ENCODE measurements at regions not wholly inside any gene's neighbourhood (a gene's known extent, or its start where the extent isn't known, plus 50 kb on each side); places are given as distances from the start of the nearest gene placed in this dataset.

GRCh38 chr10:29069941-29070340 lies 218.9 kb upstream of the LYZL1 start:
- TF ChIP-seq EZH2 (IDR thresholded peaks at IDR 0.05; ENCODE audit: low read length) (no peak), CTCF (optimal IDR thresholded peaks at IDR 0.05 in 1 of 3, IDR thresholded peaks at IDR 0.05 in 1 of 3, conservative IDR thresholded peaks at IDR 0.05 in 1 of 3; ENCODE audit: extremely low read depth in 1 of 3, insufficient read depth in 2 of 3, low read length in 3 of 3) (no peak)
